GM21515 (cell line): ENCODE measurements at regions not wholly inside any gene's neighbourhood (a gene's known extent, or its start where the extent isn't known, plus 50 kb on each side); places are given as distances from the start of the nearest gene placed in this dataset.

Source experiments
- ATAC-seq: cut with Tn5 transposase; IDR thresholded peaks from one replicate; pipeline ENCODE4 v1.9.1; 2021; ENCODE audit not compliant: unreplicated experiment

DNA sequence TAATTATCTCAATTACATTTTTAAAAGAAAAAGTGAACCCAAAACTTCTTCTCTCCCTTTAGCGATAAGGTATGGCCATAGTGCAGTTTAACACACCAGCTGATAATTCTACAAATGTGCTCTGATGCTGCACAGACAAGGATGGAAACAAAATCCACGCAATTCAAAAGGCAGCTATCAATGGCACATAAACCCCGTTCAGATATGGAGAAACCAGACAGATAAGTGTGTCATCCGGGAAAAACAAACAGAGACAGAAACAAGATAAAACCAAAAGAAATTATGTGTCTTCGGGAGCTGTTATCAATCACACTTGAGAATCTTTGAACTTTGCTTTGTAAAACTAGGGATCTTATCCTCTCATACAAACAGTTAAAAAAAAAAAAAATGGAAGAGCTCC, 73.6 kb downstream of the SIPA1L2 start:
- ATAC-seq: no peak

DNA sequence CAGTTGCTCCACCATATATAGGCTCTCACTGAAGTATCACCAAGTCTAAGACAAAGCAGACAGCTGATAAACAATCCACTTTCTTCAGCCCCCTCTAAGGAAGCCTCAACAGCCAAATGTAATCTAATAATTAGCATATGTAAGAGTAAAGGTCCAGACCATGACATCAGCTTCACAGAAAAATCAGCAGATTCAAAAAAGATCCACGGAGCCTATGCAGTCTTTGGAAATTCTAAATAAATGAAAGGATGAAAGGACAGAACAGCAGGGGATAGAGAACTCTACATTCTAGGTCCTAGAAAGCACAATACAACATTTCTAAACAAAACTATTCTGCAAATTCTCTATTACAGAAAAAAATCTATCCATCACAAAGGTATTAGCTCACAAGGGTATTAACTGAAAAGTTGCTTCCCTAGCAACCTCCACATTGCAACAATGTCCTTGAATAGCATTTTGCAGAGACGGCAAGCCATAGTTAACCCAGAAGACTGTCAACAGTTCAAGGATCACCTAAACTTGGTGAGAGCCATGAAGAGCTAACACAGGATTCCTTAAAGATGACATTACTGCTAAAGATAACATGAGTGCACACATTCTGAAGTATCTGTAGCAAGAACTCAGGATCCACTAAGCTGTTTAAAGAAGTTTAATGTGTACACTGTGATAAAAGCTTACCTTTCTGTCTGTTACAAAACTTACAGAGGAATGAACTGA, 74.3 kb downstream of the SIPA1L2 start:
- no peak for ATAC-seq

- no peak for ATAC-seq
These were observed 75.5 kb downstream of the SIPA1L2 start for GRCh38 chr1:232554409-232554808.

- no peak for ATAC-seq
These were observed 76.1 kb downstream of the SIPA1L2 start for GRCh38 chr1:232553809-232554208.

DNA sequence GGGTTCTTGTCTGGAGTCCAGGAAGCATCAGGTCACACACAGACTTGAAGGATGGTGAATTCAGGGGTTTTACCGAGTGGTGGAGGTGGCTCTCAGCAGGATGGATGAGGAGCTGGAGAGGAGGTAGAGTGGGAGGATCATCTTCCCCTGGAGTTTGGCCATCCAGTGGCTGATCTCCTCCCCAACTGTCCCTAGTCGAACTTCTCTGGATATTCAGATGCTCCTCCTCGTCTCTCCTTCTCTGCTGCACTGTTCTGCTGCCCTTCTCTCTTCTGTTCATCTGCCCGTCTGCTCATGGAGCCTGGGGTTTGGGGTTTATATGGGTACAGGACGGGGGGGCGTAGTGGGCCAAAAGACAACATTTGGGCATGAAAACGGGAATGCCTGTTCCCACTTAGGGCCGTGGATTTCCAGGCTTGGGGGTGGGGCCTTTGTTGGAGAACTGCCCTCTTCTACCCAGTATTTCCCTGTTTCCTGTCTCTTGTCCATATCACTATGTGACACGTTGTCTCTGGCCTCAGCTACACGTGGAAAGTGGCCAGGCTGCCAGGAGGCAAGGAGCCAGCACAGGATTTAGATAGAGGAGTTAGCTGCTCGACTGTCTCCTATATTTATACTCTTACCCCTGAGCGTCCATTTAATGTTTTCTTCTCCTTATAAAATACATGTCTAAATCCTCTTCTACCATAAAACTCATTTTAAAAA, 76.7 kb downstream of the SIPA1L2 start:
- ATAC-seq: no peak

- ATAC-seq: no peak
These were observed 78.5 kb downstream of the SIPA1L2 start for GRCh38 chr1:232551386-232551785.

DNA sequence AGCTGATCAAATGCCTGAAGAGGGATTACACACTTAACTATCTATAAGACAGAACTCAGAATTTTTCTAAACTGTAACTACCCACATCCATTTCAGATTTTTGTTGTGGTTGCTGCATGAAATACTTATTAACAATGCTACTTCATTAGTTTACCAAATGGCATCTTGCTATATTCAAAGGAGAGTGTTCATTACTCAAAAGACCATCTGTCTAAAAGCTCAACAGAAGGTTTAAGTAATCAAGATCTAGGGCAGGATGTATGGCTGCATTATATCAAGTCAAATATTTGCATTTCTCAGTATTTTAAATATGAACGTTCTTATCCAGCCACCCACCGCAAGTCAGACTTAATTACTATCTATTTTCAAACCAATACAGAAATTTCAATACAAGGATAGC, 79.9 kb downstream of the SIPA1L2 start:
- no peak for ATAC-seq

GRCh38 chr1:232548691-232549090, 81.2 kb downstream of the SIPA1L2 start:
- ATAC-seq: no peak

DNA sequence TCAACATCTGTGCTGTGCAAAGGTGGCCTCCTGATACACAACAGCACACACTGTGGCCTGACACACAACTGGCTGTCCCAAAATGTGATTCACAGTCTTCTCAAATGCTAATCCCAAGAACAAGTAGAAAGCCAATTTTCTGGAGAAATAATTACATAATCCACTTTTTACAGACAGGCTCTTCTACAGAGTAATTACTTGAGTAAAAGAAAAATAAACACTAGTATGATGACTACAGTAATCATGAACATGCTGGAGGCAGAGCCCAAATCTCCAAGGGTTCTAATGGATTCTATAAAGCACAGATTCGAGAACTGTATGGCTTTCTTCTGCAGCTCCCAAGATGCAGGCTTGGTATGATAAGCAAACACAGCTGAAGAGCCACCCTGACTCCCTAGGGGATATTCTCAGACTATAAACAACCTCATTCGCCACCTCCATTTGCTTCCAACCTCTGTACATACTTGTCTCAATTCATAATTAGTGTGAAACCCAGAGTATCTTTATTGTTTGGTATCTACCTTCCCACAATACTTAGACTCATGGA, 81.9 kb downstream of the SIPA1L2 start:
- no peak for ATAC-seq

DNA sequence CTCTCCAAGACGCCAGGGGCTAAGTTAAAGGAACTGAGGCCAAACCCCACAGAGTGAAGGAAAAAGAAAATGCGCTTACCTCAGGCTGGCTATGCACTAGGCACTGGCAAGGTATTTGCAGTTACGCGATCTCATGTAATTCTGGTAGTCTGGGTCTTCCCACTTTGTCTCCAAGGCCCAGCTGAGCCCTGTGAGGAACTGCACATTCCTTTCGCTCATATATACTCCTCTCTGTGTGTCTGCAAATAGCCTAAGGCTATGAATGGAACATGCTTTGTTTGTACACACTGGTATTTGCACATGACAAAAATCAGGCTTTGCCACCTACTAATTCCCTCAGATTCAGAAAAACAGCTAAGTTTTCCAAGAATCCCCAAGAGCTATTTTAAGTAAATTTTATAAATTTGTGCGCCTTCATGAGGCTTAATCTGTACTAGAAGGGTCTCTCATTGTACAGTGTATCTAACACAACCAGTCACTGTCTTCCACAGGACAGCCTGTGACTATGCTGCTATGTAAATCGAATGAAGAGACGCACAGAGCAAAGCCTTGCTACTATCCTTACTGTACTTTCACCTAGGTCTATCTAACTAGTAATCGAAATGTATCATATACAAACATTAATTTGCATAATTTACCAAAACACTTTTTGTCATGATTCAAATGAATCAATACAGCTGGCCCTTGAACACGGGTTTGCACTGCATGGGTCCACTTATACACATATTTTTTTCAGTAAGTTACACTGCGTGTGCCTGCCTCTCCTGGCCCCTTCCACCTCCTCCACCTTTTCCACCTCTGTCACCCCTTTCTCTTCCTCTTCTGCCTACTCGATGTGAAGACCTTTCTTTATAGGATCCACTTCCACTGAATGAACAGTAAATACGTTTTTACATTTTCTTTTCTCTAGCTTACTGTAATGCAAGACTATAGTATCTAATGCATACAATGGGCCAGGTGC, 87.0 kb downstream of the SIPA1L2 start:
- no peak for ATAC-seq

GRCh38 chr1:232538943-232539302, 91.0 kb downstream of the SIPA1L2 start:
- no peak for ATAC-seq

GRCh38 chr1:232538224-232538942, 91.5 kb downstream of the SIPA1L2 start:
- ATAC-seq: no peak

GRCh38 chr1:232534552-232535517, 95.1 kb downstream of the SIPA1L2 start:
- no peak for ATAC-seq

DNA sequence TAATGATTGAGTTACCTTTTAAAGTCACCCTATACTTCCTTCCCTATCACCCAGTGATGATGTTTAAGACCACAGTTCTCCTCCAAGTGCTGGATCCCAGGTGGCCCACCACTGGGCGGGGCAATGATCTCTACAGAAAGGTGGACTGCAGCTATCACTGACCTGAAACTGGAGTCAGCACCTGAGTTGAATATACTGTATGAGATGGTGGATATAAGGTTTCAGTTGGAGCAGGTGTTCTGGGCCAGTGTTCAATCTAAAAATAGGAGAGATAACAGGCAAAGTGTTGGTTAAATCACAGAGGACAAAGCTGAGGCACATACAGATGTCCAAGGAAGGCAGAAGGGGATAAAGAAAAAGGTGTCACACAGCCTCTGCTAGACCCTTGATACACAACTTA, 96.6 kb downstream of the SIPA1L2 start:
- no peak for ATAC-seq

DNA sequence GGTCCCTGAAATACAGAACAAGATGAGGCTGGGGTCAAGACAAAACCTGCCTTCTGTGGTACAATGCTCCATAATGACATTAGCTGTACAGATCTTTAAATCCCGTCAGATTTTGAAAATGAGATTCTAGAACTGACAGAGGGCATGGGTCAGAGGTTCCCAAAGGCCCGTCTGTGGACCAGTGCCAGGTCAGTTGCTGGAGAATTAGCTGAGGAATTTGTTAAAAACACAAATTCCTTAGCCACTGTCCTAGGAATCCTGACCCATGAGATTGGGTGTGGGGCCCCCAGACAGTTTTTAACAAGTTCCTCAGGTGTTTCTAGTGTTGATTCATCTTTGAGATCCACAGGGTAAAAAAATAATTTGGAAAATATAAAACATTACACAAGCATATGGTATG, 97.0 kb downstream of the SIPA1L2 start:
- ATAC-seq: no peak

DNA sequence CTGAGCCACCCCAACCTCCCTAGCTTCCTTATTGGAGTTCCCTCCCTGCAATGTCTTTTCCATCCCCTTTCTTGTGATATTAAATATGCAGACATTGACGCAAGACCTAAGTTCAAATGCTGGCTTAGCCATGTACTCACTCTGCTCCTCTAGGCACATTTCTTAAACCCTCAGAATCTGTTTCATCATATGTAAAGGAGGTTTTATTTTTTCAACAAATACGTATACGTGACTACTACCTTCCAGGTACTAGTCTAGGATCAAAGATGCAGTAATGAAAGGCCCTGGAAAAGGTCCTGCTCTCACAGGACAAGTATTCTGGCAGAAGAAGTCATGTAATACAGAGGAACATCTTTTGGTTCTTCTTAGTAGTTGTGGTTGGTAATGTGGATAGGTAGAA, 98.6 kb downstream of the SIPA1L2 start:
- no peak for ATAC-seq

GRCh38 chr1:232529747-232530146, 100.2 kb downstream of the SIPA1L2 start:
- ATAC-seq: no peak

DNA sequence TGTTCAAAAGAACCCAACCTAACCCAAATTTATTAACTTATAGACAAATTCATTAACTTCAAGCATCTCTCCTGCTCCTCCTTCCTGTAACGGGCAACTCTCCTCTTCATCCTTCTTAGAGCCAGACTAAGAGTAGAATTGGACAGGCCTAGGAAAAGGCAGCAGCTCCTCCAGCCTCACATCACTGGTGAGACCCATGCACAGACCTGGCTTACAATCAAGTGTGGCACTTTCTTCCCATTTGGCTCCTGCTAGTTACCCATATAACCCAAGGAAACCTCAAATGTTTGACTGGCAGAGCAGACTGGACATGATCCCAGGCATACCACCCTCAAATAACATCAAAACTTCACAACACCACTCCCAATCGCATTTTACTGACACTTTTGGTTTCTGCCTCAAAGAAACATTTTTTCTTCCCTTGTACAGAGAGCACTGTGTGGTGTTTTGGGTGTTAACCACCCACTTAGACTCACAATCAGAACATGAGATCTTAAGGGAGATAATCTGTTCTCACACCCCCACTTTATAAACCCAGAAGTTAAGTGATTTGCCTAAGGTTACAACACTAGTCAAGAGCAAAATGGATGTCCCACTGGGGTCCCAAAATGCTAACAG, 101.4 kb downstream of the SIPA1L2 start:
- ATAC-seq: no peak

DNA sequence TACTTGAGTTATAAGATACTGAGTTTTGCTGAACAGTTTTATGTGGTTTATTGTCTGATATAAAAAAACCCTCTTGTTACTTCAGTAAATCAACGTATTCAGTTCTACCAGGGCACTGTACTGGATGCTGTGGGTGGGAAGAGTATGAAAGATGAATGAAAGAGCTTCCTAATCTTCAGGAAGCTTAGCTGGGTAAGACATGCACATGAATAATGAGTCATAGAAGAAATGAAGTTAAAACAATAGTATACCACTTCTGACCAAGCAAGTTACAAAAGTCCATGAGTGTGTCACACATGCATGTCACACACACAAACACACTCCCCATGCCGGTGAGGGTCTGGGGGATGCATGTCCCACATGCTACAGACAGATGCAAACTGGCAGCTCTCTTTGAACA, 105.9 kb downstream of the SIPA1L2 start:
- no peak for ATAC-seq
